Upper lobe of right lung (tissue), 1 donor: ENCODE measurements at regions not wholly inside any gene's neighbourhood (a gene's known extent, or its start where the extent isn't known, plus 50 kb on each side); places are given as distances from the start of the nearest gene placed in this dataset.

Source experiments
- ATAC-seq: fragments of 200-7000 bp; cut with Tn5 transposase; one replicate; pipeline ENCODE4 v1.9.1; 2020; ENCODE audit warnings: mild to moderate bottlenecking, moderate library complexity
- DNase-seq: peaks from one replicate; pipeline ENCODE4 v3.0.0-alpha.2; 2020
- H3K27ac ChIP-seq: fragments of 200-600 bp; one replicate; pipeline ENCODE4 v1.8.0; 2022
- H3K27me3 ChIP-seq: fragments of 200-600 bp; one replicate; pipeline ENCODE4 v1.8.0; 2022; ENCODE audit warnings: mild to moderate bottlenecking
- H3K36me3 ChIP-seq: fragments of 200-600 bp; one replicate; pipeline ENCODE4 v1.8.0; 2022
- H3K4me1 ChIP-seq: fragments of 200-600 bp; one replicate; pipeline ENCODE4 v1.8.0; 2022
- H3K4me3 ChIP-seq: fragments of 200-600 bp; one replicate; pipeline ENCODE4 v1.8.0; 2022; ENCODE audit warnings: mild to moderate bottlenecking
- H3K9me3 ChIP-seq: fragments of 200-600 bp; one replicate; pipeline ENCODE4 v1.8.0; 2022
- CTCF ChIP-seq: fragments of 200-600 bp; IDR thresholded peaks from one replicate; pipeline ENCODE4 v1.8.0; 2022; ENCODE audit warnings: antibody characterized with exemption
- intact Hi-C: fragments of 100-400 bp; cut with DNase I; formaldehyde crosslinking; loops from one replicate; pipeline ENCODE4 v1.11.0; 2022
- donor health status: DM: no; HTN: yes; CAD: no; lungs with severe emphysema.

DNA sequence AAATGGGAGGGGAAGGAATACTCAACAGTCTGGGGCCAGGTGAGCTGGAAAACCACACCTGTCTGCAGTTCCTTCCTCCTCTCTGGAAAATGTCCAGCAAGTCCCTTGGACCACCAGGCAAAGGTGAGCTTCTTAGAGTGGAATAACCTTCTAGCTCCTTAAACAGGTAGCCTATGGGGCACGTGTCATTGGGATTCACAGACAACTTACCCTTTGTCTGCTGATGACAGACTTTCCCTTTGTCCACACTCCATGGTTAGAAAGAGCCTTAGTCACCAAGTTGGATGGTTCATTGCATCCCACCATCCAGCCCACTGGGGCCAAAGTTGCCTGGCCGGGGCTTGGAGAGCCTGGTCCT, 98.0 kb upstream of the ITGA6 start:
- H3K27me3 ChIP-seq = no peaks in the 10 kb centered on the region
- no peak overlapping the region for H3K4me3 ChIP-seq
- peaks cover 12% of the 10 kb centered on the region for H3K4me1 ChIP-seq
- no peaks in the 10 kb centered on the region for H3K9me3 ChIP-seq
- no peaks in the 10 kb centered on the region for H3K36me3 ChIP-seq
- intact Hi-C loops = no loop called here
- no peak overlapping the region for H3K27ac ChIP-seq
- no peak for ATAC-seq
- no peak for DNase-seq
- no peak for TF ChIP-seq CTCF

GRCh38 chr2:172329774-172330671, 97.4 kb upstream of the ITGA6 start:
- Histone ChIP-seq H3K27ac (peak overlapping the region; percentile 53), H3K4me1 (peaks cover 12% of the 10 kb centered on the region), H3K36me3 (no peaks in the 10 kb centered on the region), H3K27me3 (no peaks in the 10 kb centered on the region), H3K4me3 (no peak overlapping the region), H3K9me3 (no peaks in the 10 kb centered on the region)
- no peak for TF ChIP-seq CTCF
- intact Hi-C loops = no loop called here
- DNase-seq (no peak), ATAC-seq (peak; percentile 72)

- intact Hi-C loops = no loop called here
Measured at GRCh38 chr2:172332507-172332906, 94.9 kb upstream of the ITGA6 start.

GRCh38 chr2:172333235-172333977, 94.0 kb upstream of the ITGA6 start:
- Histone ChIP-seq H3K27ac (no peak overlapping the region), H3K4me3 (no peak overlapping the region), H3K4me1 (peaks cover 12% of the 10 kb centered on the region), H3K9me3 (no peaks in the 10 kb centered on the region), H3K27me3 (no peaks in the 10 kb centered on the region), H3K36me3 (no peaks in the 10 kb centered on the region)
- TF ChIP-seq CTCF = no peak
- no peak for DNase-seq
- intact Hi-C loops = no loop called here
- ATAC-seq = no peak

More at GRCh38 chr2:172332507-172332906, 94.9 kb upstream of the ITGA6 start:
- Histone ChIP-seq H3K27me3 (no peaks in the 10 kb centered on the region), H3K27ac (no peak overlapping the region), H3K4me1 (peaks cover 12% of the 10 kb centered on the region), H3K9me3 (no peaks in the 10 kb centered on the region), H3K4me3 (no peak overlapping the region), H3K36me3 (no peaks in the 10 kb centered on the region)
- DNase-seq (no peak), ATAC-seq (no peak)
- no peak for TF ChIP-seq CTCF

GRCh38 chr2:172333978-172334330, 93.4 kb upstream of the ITGA6 start:
- no peak for DNase-seq
- no peak for ATAC-seq
- no peak overlapping the region for H3K4me3 ChIP-seq
- H3K36me3 ChIP-seq = no peaks in the 10 kb centered on the region
- no peaks in the 10 kb centered on the region for H3K9me3 ChIP-seq
- no peak overlapping the region for H3K27ac ChIP-seq
- TF ChIP-seq CTCF = no peak
- H3K27me3 ChIP-seq = no peaks in the 10 kb centered on the region
- intact Hi-C loops = no loop called here
- H3K4me1 ChIP-seq = peaks cover 7% of the 10 kb centered on the region
